DND-41 (cell line): ENCODE measurements at regions not wholly inside any gene's neighbourhood (a gene's known extent, or its start where the extent isn't known, plus 50 kb on each side); places are given as distances from the start of the nearest gene placed in this dataset.

Experiments used
- EZH2 ChIP-seq: IDR thresholded peaks from 3 replicates; pipeline ENCODE4 v1.6.1; 2012; ENCODE audit warnings: borderline replicate concordance, low read depth, mild to moderate bottlenecking, moderate library complexity, low read length, inconsistent platforms; ENCODE audit not compliant: severe bottlenecking
- TF ChIP-seq, protein P1 (sequence below): IDR thresholded peaks from 2 replicates; pipeline ENCODE4 v1.5.1; 2012; ENCODE audit warnings: borderline replicate concordance, low read length, moderate library complexity, mild to moderate bottlenecking; ENCODE audit not compliant: poor library complexity, severe bottlenecking; ENCODE audit errors: extremely low read depth

DNA sequence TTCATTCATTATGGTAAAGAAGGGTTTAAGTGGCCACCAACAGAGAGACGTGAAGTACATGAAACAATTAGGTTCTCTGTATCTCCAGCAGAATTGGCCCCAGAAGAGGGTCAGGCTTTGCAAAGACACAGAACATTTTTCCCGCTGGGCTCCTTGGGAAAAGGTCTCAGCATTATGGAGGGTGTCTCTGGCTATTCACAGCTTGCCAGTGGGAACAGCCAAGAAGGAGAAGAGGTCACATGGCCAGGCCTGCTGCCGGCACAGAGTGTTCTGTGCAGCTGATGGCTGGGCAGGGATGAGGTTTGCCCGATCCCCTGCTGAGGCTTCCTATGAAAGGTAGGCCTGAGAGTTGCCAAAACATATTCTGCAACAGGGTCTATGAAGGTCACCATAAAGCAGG, 77.8 kb upstream of the LPP start:
- no peak for TF ChIP-seq EZH2
- TF ChIP-seq, protein P1, sequence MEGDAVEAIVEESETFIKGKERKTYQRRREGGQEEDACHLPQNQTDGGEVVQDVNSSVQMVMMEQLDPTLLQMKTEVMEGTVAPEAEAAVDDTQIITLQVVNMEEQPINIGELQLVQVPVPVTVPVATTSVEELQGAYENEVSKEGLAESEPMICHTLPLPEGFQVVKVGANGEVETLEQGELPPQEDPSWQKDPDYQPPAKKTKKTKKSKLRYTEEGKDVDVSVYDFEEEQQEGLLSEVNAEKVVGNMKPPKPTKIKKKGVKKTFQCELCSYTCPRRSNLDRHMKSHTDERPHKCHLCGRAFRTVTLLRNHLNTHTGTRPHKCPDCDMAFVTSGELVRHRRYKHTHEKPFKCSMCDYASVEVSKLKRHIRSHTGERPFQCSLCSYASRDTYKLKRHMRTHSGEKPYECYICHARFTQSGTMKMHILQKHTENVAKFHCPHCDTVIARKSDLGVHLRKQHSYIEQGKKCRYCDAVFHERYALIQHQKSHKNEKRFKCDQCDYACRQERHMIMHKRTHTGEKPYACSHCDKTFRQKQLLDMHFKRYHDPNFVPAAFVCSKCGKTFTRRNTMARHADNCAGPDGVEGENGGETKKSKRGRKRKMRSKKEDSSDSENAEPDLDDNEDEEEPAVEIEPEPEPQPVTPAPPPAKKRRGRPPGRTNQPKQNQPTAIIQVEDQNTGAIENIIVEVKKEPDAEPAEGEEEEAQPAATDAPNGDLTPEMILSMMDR: no peak
